Activated CD4-positive, alpha-beta T cell treated with anti-CD3 and anti-CD28 coated beads, Interleukin-2, amount 50 U/mL, for 48 hours (primary cell): ENCODE measurements at regions not wholly inside any gene's neighbourhood (a gene's known extent, or its start where the extent isn't known, plus 50 kb on each side); places are given as distances from the start of the nearest gene placed in this dataset.
"Not testable (repeated sequence)": the region's sequence is repeated elsewhere in the genome, so short reads cannot be mapped to it uniquely, and the experiment has no call there.

Source experiments
- DNase-seq, 2 experiments: peaks; one replicate each; pipeline ENCODE4 v3.0.0-alpha.2; 2020

DNA sequence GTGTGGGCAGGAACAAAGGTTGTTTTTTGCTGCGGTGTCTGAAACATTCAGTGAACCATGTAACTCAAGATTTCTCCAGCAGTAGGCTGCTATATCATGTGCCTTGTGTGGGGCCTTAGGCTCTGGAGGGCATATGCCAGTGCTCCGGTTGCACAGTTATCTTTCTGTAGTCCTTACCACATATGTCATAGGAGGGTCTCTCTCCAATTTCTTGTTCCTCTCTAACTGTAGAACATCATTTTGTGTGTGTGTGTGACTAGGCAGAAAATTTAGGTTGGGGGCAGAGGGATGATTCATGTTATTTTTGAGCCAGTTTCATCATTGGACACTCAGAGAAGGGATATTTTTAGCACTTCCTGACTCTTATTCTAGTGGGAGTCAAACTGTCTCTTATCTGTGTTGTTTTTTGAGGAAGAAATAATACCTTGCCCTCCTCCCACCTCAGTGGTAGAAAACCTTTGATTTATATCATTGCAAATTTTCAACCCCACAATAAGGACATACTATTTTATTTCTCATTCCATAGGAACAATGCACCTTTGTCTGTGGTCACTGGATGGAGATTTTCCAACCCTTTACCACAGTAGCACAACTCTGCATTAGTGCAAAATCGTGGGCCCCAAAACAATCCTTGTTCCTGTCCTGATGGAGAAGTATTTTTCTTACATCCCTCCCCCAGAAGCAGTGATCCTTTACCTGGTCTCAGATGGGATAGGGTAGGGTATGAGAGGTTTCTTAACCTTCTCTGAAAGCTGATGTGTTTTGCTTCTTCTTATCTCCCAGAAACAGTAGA lies 113.9 kb downstream of the CCDC74A start:
- DNase-seq = no peak

- DNase-seq = not testable (repeated sequence)
Observed at GRCh38 chr2:131643180-131643579, 115.5 kb downstream of the CCDC74A start.

- DNase-seq = no peak
Observed at GRCh38 chr2:131645177-131645765, 117.6 kb downstream of the CCDC74A start.

DNA sequence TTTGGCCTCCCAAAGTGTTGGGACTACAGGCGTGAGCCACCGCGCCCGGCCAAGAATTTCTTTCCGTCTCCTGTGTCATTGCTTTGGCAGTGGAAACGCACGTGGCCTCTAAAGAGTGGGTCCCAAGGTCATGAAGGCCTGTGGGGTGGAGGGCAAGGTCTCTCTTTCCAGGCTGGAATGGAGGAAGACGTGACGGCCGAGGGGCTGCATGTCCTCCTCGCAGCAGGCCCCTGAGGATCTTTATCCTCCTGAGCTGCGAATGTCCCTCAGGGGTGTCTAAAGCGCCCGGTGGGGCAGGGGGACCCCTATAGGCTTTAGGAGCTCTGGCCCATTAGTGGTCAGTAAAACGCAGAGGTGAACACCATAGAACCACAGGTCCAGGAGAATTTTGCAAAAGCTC lies 118.5 kb downstream of the CCDC74A start:
- DNase-seq = not testable (repeated sequence)

DNA sequence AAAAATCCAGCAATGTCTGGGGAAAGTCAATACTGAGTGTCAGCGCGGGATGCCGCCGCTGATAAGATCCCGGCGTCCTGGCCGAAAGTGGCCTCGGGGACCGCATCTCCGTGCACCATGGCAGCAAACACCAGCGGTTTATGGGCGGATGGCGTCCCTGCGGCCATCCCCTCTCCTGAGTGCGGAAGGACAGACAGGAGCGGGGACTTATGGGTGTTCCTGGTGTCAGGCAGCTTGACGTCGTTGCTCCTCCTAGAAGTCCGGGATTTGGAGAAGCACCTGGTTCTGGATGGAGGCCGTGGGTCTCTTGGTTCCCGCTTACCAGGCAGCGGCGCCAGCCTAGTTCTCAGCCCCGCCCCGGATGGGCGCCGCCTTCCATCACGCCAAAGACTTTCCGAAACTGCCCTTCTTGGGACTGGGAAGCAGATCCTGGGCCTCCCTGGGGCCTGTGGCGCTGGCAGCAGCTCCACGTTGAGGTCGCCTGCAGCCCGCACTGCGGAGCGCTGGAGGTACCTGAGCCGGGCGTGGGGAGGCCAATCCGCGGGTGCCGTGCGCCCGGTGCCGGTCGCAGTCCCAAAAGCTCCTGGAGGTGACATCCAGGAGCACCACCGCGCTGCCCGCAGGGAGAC lies 119.1 kb downstream of the CCDC74A start:
- no peak for DNase-seq

GRCh38 chr2:131648565-131648964 lies 120.9 kb downstream of the CCDC74A start:
- DNase-seq = not testable (repeated sequence)

DNA sequence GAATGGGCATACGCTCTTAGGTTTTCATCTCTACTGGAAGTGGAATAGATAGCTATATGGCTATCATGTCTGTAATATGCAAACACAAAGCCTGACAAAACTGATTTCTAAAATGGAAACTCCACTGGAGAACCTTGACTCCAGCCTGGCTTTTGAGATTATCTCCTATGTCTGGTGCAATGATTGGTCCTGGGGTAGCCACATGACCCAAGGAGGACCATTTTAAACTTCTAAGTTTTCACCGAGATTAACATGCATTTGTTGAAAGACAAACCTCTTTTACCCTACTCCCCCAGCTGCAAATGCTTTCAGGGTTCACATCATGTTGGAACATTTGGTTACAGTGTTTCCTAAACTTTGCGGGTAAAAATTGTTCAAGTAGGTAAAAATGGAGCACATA lies 124.6 kb downstream of the CCDC74A start:
- not testable (repeated sequence) for DNase-seq

DNA sequence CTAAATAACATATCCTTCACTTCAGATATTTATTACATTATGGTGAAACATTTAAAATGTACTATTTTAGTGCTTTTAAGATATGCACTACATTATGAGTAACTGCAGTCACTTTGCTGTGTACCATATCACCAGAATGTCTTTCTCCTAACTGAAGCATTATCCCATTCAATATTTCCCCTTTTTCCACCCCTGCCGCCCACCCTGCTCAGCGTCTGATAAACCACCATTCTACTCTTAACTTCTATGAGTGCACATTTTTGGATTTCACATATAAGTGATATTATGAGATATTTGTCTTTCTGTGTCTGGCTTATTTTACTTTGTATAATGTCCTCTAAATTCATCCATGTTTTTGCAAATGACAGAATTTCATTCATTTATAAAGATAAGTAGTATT lies 126.4 kb downstream of the CCDC74A start:
- DNase-seq = not testable (repeated sequence)

- DNase-seq = no peak
Observed at GRCh38 chr2:131656816-131657633, 129.3 kb downstream of the CCDC74A start.

- no peak for DNase-seq
Observed at GRCh38 chr2:131657895-131658768, 130.4 kb downstream of the CCDC74A start.

DNA sequence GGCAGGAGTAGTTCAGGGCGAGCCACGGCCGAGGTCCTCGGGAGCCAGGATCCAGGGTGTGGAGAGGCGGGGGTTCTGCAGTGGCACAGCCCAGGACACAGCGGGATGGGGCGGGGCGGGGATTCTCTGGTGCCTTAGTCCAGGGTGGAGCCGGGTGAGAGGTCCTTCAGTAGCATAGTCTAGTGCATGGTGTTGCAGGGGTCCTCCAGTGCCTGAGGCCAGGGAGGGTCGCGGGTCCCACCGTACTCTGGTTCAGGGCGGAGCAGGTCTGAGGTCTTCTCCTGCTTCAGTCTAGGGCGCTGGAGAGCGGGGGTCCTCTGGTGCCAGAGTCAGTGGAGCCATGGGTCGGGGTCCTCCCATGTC lies 131.1 kb downstream of the CCDC74A start:
- DNase-seq = no peak

DNA sequence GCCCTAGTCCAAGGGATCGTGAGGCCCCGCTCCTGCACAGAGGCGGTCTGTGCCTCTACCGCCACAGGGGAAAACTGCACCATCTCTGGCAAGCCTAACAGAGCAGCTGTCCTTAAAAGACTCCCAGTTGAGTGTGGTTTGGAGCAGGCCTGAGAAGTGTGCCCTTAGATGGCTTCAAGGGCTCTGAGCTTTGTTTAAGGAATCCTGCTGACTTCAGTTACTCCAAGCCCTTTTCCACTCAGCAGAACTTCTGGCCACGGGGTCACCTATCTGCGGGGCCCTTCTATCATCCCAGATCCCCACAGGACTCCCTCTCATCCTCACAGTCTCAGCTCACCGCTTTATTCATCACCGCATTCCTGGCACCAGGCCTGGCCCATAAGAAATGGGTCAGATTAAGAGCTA lies 131.5 kb downstream of the CCDC74A start:
- DNase-seq = no peak

DNA sequence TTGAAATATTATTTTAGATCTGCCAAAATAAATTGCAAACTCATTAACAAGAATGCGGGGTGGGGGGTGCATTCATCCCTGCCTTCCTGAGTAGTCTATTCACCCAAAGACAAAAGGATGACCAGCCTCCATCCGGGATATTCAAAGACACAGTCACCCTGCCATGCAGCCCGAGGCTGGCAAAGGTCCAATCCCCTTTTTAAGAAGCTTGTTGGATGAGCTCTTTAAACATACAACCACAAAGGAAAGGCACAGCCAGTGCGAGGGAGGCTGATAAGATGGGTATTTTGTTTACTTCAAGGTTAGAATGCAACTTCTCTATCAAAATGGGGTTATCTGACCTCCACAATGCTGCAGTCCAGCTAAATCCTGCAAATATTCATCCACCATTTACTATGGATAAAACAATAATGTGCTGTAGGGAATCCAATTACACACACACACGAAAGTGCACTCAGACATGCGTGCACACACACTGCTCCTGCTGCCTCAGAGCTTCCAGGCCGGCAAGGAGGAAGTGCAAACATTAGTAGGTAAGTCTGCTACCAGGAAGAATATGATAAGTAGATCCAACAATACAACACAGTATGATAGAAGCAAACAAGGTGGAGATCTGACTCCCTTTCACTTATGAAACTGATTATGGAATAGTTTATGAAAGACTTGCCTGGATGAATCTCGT lies 133.6 kb downstream of the CCDC74A start:
- not testable (repeated sequence) for DNase-seq

- DNase-seq = not testable (repeated sequence)
Observed at GRCh38 chr2:131661884-131662535, 134.3 kb downstream of the CCDC74A start.

GRCh38 chr2:131663501-131663900 lies 135.8 kb downstream of the CCDC74A start:
- not testable (repeated sequence) for DNase-seq

DNA sequence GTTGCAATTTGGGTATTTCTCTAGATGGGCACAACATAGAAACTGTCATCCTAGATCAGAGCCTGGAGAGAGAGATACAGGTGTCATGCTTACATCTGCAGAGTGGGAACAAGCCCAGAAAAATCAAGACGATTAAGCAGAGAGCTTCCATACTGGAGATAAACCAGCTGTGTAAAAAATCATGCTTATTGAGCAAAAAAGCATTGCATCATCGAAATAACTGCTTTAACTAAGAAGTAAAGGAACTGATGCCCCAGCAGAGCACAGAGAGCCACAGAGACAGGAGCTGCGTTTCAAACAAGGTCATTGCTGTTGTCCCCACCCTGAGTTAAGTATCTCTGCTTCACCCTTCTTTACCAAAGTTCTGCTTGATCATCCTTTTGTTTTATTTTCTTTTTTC lies 138.0 kb downstream of the CCDC74A start:
- DNase-seq = not testable (repeated sequence)

- DNase-seq = not testable (repeated sequence)
Observed at GRCh38 chr2:131668794-131669540, 141.3 kb downstream of the CCDC74A start.

DNA sequence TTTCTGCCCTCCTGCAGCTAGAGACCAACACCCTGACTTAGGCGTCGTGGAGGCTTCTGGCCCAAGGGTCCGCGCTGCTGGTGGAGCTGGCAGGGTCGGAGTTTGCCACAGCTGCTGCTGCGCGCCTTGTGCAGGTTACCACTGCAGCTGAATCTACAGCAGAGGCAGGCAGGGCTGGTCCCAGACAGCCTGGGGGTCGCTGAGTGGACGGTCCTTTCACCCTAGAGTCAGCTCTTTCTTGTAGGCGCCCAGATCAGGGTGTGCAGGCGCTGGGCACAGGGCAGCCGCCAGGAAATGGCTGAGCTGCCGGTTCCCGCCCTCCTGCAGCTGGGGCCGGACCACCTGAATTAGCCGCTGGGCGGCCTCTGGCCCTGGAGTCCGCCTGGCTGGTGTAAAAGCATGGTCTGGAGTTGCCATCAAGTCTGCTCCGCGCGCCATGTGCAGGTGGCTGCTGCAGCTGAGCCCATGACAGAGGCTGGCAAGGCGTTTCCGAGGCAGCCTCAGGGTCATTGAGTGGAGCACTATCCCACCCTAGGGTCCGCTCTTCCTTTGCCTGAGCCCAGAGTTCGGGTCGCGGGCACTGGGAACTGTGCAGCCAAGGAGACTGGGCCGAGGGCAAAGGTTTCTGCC lies 144.3 kb downstream of the CCDC74A start:
- not testable (repeated sequence) for DNase-seq
